ENCODE measurements at regions not wholly inside any gene's neighbourhood (a gene's known extent, or its start where the extent isn't known, plus 50 kb on each side); places are given as distances from the start of the nearest gene placed in this dataset.

- H3K4me1 ChIP-seq (ENCODE audit: control insufficient read depth in 4 of 4, insufficient read depth in 4 of 4, low read length in 3 of 4): no peaks in the 10 kb centered on the region
- no peak for TF ChIP-seq HNF4A (conservative IDR thresholded peaks at IDR 0.05)
- TF ChIP-seq HNF4G (IDR thresholded peaks at IDR 0.05): no peak
- DNase-seq (ENCODE audit: low spot score): no peak
- no peak overlapping the region for H3K9ac ChIP-seq (ENCODE audit: low read depth in 1 of 2, low read length in 2 of 2)
- no peak overlapping the region for H3K27ac ChIP-seq (ENCODE audit: low read depth in 1 of 2, low read length in 2 of 2)
- H3K27me3 ChIP-seq (ENCODE audit: control insufficient read depth in 4 of 4, insufficient read depth in 4 of 4, low read length in 3 of 4): no peaks in the 10 kb centered on the region
- H3K4me3 ChIP-seq (ENCODE audit: low read depth in 1 of 3, low read length in 3 of 3): no peak overlapping the region
- no peaks in the 10 kb centered on the region for H3K36me3 ChIP-seq (ENCODE audit: control insufficient read depth in 4 of 4, insufficient read depth in 3 of 4, low read depth in 1 of 4, low read length in 3 of 4)
- 46% methylated on average over 2 of the region's 2 CpGs for WGBS
- no peaks in the 10 kb centered on the region for H3K9me3 ChIP-seq (ENCODE audit: control insufficient read depth in 4 of 4, low read length in 3 of 4)
Observed at GRCh38 chr13:86080340-86080995, 281.2 kb upstream of the SLITRK6 start.

- H3K36me3 ChIP-seq (ENCODE audit: control insufficient read depth in 4 of 4, insufficient read depth in 3 of 4, low read depth in 1 of 4, low read length in 3 of 4): no peaks in the 10 kb centered on the region
- 59% methylated on average over 4 of the region's 4 CpGs for WGBS
- no peak overlapping the region for H3K9ac ChIP-seq (ENCODE audit: low read depth in 1 of 2, low read length in 2 of 2)
- H3K4me3 ChIP-seq (ENCODE audit: low read depth in 1 of 3, low read length in 3 of 3): no peak overlapping the region
- no peak for TF ChIP-seq GABPA (IDR thresholded peaks at IDR 0.05 in 1 of 2, conservative IDR thresholded peaks at IDR 0.05 in 1 of 2)
- TF ChIP-seq FOXA1 (IDR thresholded peaks at IDR 0.05): no peak
- TF ChIP-seq TAF1 (conservative IDR thresholded peaks at IDR 0.05): no peak
- TF ChIP-seq RAD21 (IDR thresholded peaks at IDR 0.05): no peak
- no peak for TF ChIP-seq ZBTB33 (IDR thresholded peaks at IDR 0.05)
- H3K27ac ChIP-seq (ENCODE audit: low read depth in 1 of 2, low read length in 2 of 2): no peak overlapping the region
- DNase-seq (ENCODE audit: low spot score): no peak
- no peaks in the 10 kb centered on the region for H3K4me1 ChIP-seq (ENCODE audit: control insufficient read depth in 4 of 4, insufficient read depth in 4 of 4, low read length in 3 of 4)
- H3K9me3 ChIP-seq (ENCODE audit: control insufficient read depth in 4 of 4, low read length in 3 of 4): no peaks in the 10 kb centered on the region
- no peaks in the 10 kb centered on the region for H3K27me3 ChIP-seq (ENCODE audit: control insufficient read depth in 4 of 4, insufficient read depth in 4 of 4, low read length in 3 of 4)
Observed at GRCh38 chr13:86066611-86067365, 267.6 kb upstream of the SLITRK6 start.

GRCh38 chr13:86052141-86052540 is 252.9 kb upstream of the SLITRK6 start:
- no peak for DNase-seq (ENCODE audit: low spot score)
- WGBS: 82% methylated on average over 3 of the region's 3 CpGs
- H3K4me1 ChIP-seq (ENCODE audit: control insufficient read depth in 4 of 4, insufficient read depth in 4 of 4, low read length in 3 of 4): no peaks in the 10 kb centered on the region
- H3K27ac ChIP-seq (ENCODE audit: low read depth in 1 of 2, low read length in 2 of 2): no peak overlapping the region
- no peaks in the 10 kb centered on the region for H3K9me3 ChIP-seq (ENCODE audit: control insufficient read depth in 4 of 4, low read length in 3 of 4)
- H3K9ac ChIP-seq (ENCODE audit: low read depth in 1 of 2, low read length in 2 of 2): no peak overlapping the region
- no peaks in the 10 kb centered on the region for H3K36me3 ChIP-seq (ENCODE audit: control insufficient read depth in 4 of 4, insufficient read depth in 3 of 4, low read depth in 1 of 4, low read length in 3 of 4)
- no peak overlapping the region for H3K4me3 ChIP-seq (ENCODE audit: low read depth in 1 of 3, low read length in 3 of 3)
- H3K27me3 ChIP-seq (ENCODE audit: control insufficient read depth in 4 of 4, insufficient read depth in 4 of 4, low read length in 3 of 4): no peaks in the 10 kb centered on the region
- TF ChIP-seq GABPA (IDR thresholded peaks at IDR 0.05 in 1 of 2, conservative IDR thresholded peaks at IDR 0.05 in 1 of 2): no peak
- TF ChIP-seq RXRA (IDR thresholded peaks at IDR 0.05): no peak
- TF ChIP-seq JUND (IDR thresholded peaks at IDR 0.05): no peak
- no peak for TF ChIP-seq FOXA1 (IDR thresholded peaks at IDR 0.05)
- no peak for TF ChIP-seq ZBTB33 (IDR thresholded peaks at IDR 0.05)
- no peak for TF ChIP-seq NR2F2 (IDR thresholded peaks at IDR 0.05)
- TF ChIP-seq REST (IDR thresholded peaks at IDR 0.05): no peak
- TF ChIP-seq HNF4A (conservative IDR thresholded peaks at IDR 0.05): no peak
- TF ChIP-seq YY1 (IDR thresholded peaks at IDR 0.05): no peak
- no peak for TF ChIP-seq RAD21 (IDR thresholded peaks at IDR 0.05)
- no peak for TF ChIP-seq ATF3 (IDR thresholded peaks at IDR 0.05)
- TF ChIP-seq MAX (IDR thresholded peaks at IDR 0.05): no peak
- TF ChIP-seq EGR1 (IDR thresholded peaks at IDR 0.05; ENCODE audit: low read depth in 2 of 2): no peak
- no peak for TF ChIP-seq TAF1 (conservative IDR thresholded peaks at IDR 0.05)
- no peak for TF ChIP-seq CTCF (IDR thresholded peaks at IDR 0.05; ENCODE audit: low read depth, low read length, missing input control)
- no peak for TF ChIP-seq HNF4G (IDR thresholded peaks at IDR 0.05)

All from liver (tissue), 8 donors.